Ishikawa (cell line): ENCODE measurements at regions not wholly inside any gene's neighbourhood (a gene's known extent, or its start where the extent isn't known, plus 50 kb on each side); places are given as distances from the start of the nearest gene placed in this dataset.

Experiments
- EGR1 ChIP-seq: IDR thresholded peaks from 2 replicates; pipeline ENCODE4 v1.6.1; 2012
- EP300 ChIP-seq: IDR thresholded peaks from 2 replicates; pipeline ENCODE4 v1.6.1; 2012; ENCODE audit warnings: borderline replicate concordance
- FOXM1 ChIP-seq: IDR thresholded peaks from 2 replicates; pipeline ENCODE4 v1.6.1; 2012; ENCODE audit warnings: low read depth, borderline replicate concordance
- NFIC ChIP-seq: IDR thresholded peaks from 2 replicates; pipeline ENCODE4 v1.6.1; 2012
- RAD21 ChIP-seq: IDR thresholded peaks from 2 replicates; pipeline ENCODE4 v1.6.1; 2012; ENCODE audit warnings: low read depth
- REST ChIP-seq: IDR thresholded peaks from 2 replicates; pipeline ENCODE4 v1.6.1; 2012; ENCODE audit warnings: low read depth, mild to moderate bottlenecking
- YY1 ChIP-seq: IDR thresholded peaks from 2 replicates; pipeline ENCODE4 v1.6.1; 2012; ENCODE audit warnings: low read depth
- TF ChIP-seq, protein P1 (sequence below): IDR thresholded peaks from 2 replicates; pipeline ENCODE4 v1.6.1; 2012

- TF ChIP-seq EP300 (no peak), FOXM1 (no peak), YY1 (no peak), RAD21 (no peak), EGR1 (no peak), NFIC (no peak), REST (no peak)
- TF ChIP-seq, protein P1, sequence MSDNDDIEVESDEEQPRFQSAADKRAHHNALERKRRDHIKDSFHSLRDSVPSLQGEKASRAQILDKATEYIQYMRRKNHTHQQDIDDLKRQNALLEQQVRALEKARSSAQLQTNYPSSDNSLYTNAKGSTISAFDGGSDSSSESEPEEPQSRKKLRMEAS, result no peak
These were observed 182.2 kb upstream of the CDH2 start for GRCh38 chr18:28359176-28359575.
